MM.1S (cell line): ENCODE measurements at regions not wholly inside any gene's neighbourhood (a gene's known extent, or its start where the extent isn't known, plus 50 kb on each side); places are given as distances from the start of the nearest gene placed in this dataset.

ENCODE experiments used
- DNase-seq: peaks from one replicate; pipeline ENCODE4 v3.0.0-alpha.2; 2015
- H2AFZ ChIP-seq: fragments of 300-600 bp; sonication (generic); 2 replicates; pipeline ENCODE4 v1.6.0; 2016; ENCODE audit warnings: antibody characterized with exemption, low read length
- H3F3A ChIP-seq: fragments of 300-600 bp; sonication (generic); 2 replicates; pipeline ENCODE4 v1.6.1; 2016; ENCODE audit warnings: mild to moderate bottlenecking, antibody characterized with exemption, low read length, moderate library complexity, mixed read lengths; ENCODE audit not compliant: insufficient read depth
- H3K27ac ChIP-seq: fragments of 300-600 bp; sonication (generic); 2 replicates; pipeline ENCODE4 v1.5.1; 2016; ENCODE audit warnings: mild to moderate bottlenecking, low read length
- H3K27me3 ChIP-seq: fragments of 300-600 bp; sonication (generic); replicated peaks from 2 replicates; pipeline ENCODE4 v1.6.0; 2016; ENCODE audit warnings: low read length; ENCODE audit not compliant: insufficient read depth
- H3K36me3 ChIP-seq: fragments of 300-600 bp; sonication (generic); replicated peaks from 2 replicates; pipeline ENCODE4 v1.6.1; 2016; ENCODE audit warnings: mild to moderate bottlenecking, low read length, mixed read lengths; ENCODE audit not compliant: insufficient read depth
- H3K4me1 ChIP-seq: fragments of 300-600 bp; sonication (generic); 2 replicates; pipeline ENCODE4 v1.6.1; 2016; ENCODE audit warnings: low read length, mixed read lengths
- H3K4me2 ChIP-seq: fragments of 300-600 bp; sonication (generic); 2 replicates; pipeline ENCODE4 v1.6.0; 2016; ENCODE audit warnings: low read depth, low read length
- H3K4me3 ChIP-seq: fragments of 300-600 bp; sonication (generic); 2 replicates; pipeline ENCODE4 v1.5.1; 2016; ENCODE audit warnings: low read length, mixed read lengths
- H3K79me2 ChIP-seq: fragments of 300-600 bp; sonication (generic); 2 replicates; pipeline ENCODE4 v1.6.1; 2016; ENCODE audit warnings: mixed run types, low read length, mixed read lengths
- H3K9ac ChIP-seq: fragments of 300-600 bp; sonication (generic); 2 replicates; pipeline ENCODE4 v1.6.1; 2016; ENCODE audit warnings: low read length, mixed read lengths
- H3K9me2 ChIP-seq: fragments of 300-600 bp; sonication (generic); replicated peaks from 2 replicates; pipeline ENCODE4 v1.6.1; 2016; ENCODE audit warnings: mild to moderate bottlenecking, low read length, mixed read lengths; ENCODE audit not compliant: insufficient read depth
- H3K9me3 ChIP-seq: fragments of 300-600 bp; sonication (generic); replicated peaks from 2 replicates; pipeline ENCODE4 v1.6.1; 2016; ENCODE audit warnings: mild to moderate bottlenecking, low read length, mixed read lengths; ENCODE audit not compliant: insufficient read depth
- H4K20me1 ChIP-seq: fragments of 300-600 bp; sonication (generic); 2 replicates; pipeline ENCODE4 v1.6.1; 2016; ENCODE audit warnings: mild to moderate bottlenecking, low read length, moderate library complexity, mixed read lengths; ENCODE audit not compliant: insufficient read depth
- CTCF ChIP-seq: fragments of 300-600 bp; sonication (generic); IDR thresholded peaks from 2 replicates; pipeline ENCODE4 v1.5.1; 2016; ENCODE audit warnings: antibody characterized with exemption, low read length, mixed read lengths
- EZH2 ChIP-seq: fragments of 300-600 bp; sonication (generic); optimal IDR thresholded peaks from 2 replicates; pipeline ENCODE3; 2017; ENCODE audit warnings: low read depth, mild to moderate bottlenecking, antibody characterized with exemption, low read length, mixed read lengths
- EZH2phosphoT487 ChIP-seq: fragments of 300-600 bp; sonication (generic); IDR thresholded peaks from 2 replicates; pipeline ENCODE4 v1.6.1; 2018; ENCODE audit warnings: antibody characterized with exemption, low read length

GRCh38 chr1:103171041-103171590, 62.8 kb upstream of the COL11A1 start:
- H3K4me2 ChIP-seq: no peak overlapping the region

GRCh38 chr1:103170609-103171008, 62.3 kb upstream of the COL11A1 start:
- H3K79me2 ChIP-seq: no peaks in the 10 kb centered on the region
- TF ChIP-seq EZH2phosphoT487: no peak
- TF ChIP-seq EZH2: no peak
- no peak for TF ChIP-seq CTCF
- no peaks in the 10 kb centered on the region for H3F3A ChIP-seq
- no peaks in the 10 kb centered on the region for H3K4me1 ChIP-seq
- no peaks in the 10 kb centered on the region for H4K20me1 ChIP-seq
- no peaks in the 10 kb centered on the region for H3K9me2 ChIP-seq
- no peaks in the 10 kb centered on the region for H3K36me3 ChIP-seq
- H3K27ac ChIP-seq: no peak overlapping the region
- no peak overlapping the region for H3K9ac ChIP-seq
- no peaks in the 10 kb centered on the region for H3K27me3 ChIP-seq
- H3K4me2 ChIP-seq: no peak overlapping the region
- H2AFZ ChIP-seq: no peak overlapping the region
- no peaks in the 10 kb centered on the region for H3K9me3 ChIP-seq
- DNase-seq: no peak
- no peak overlapping the region for H3K4me3 ChIP-seq

More at GRCh38 chr1:103171041-103171590, 62.8 kb upstream of the COL11A1 start:
- Histone ChIP-seq H3K9ac (no peak overlapping the region), H3K4me1 (no peaks in the 10 kb centered on the region), H3K36me3 (no peaks in the 10 kb centered on the region), H4K20me1 (no peaks in the 10 kb centered on the region), H2AFZ (no peak overlapping the region), H3K4me3 (no peak overlapping the region), H3F3A (no peaks in the 10 kb centered on the region), H3K9me3 (no peaks in the 10 kb centered on the region), H3K27me3 (no peaks in the 10 kb centered on the region), H3K79me2 (no peaks in the 10 kb centered on the region), H3K9me2 (no peaks in the 10 kb centered on the region), H3K27ac (no peak overlapping the region)
- DNase-seq: peak; percentile 9
- TF ChIP-seq EZH2phosphoT487: no peak
- no peak for TF ChIP-seq CTCF
- no peak for TF ChIP-seq EZH2

GRCh38 chr1:103162360-103162759, 54.0 kb upstream of the COL11A1 start:
- Histone ChIP-seq H3K4me1 (no peaks in the 10 kb centered on the region), H2AFZ (no peak overlapping the region), H3K36me3 (no peaks in the 10 kb centered on the region), H3K4me2 (no peak overlapping the region), H3F3A (no peaks in the 10 kb centered on the region), H3K27ac (no peak overlapping the region), H3K9ac (no peak overlapping the region), H3K9me3 (no peaks in the 10 kb centered on the region), H3K79me2 (no peaks in the 10 kb centered on the region), H3K9me2 (no peaks in the 10 kb centered on the region), H4K20me1 (no peaks in the 10 kb centered on the region), H3K27me3 (no peaks in the 10 kb centered on the region), H3K4me3 (no peak overlapping the region)
- no peak for DNase-seq
- no peak for TF ChIP-seq EZH2phosphoT487
- TF ChIP-seq EZH2: no peak
- TF ChIP-seq CTCF: no peak
